ENCODE measurements at regions not wholly inside any gene's neighbourhood (a gene's known extent, or its start where the extent isn't known, plus 50 kb on each side); places are given as distances from the start of the nearest gene placed in this dataset.

GRCh38 chr5:12488161-12488560, 583.9 kb upstream of the CTNND2 start:
- Histone ChIP-seq H2AFZ (ENCODE audit: low read length) (no peak overlapping the region), H3K79me2 (ENCODE audit: control insufficient read depth, insufficient read depth, low read length) (no peaks in the 10 kb centered on the region)

GRCh38 chr5:12480487-12480886, 576.2 kb upstream of the CTNND2 start:
- Histone ChIP-seq H3K79me2 (ENCODE audit: control insufficient read depth, insufficient read depth, low read length) (no peaks in the 10 kb centered on the region), H3K9me3 (ENCODE audit: control insufficient read depth, insufficient read depth, low read depth, low read length) (no peaks in the 10 kb centered on the region)

More at GRCh38 chr5:12488161-12488560, 583.9 kb upstream of the CTNND2 start:
- Histone ChIP-seq H3K9me3 (ENCODE audit: control insufficient read depth, insufficient read depth, low read depth, low read length) (no peaks in the 10 kb centered on the region), H3K27me3 (ENCODE audit: control insufficient read depth, insufficient read depth, low read length) (no peaks in the 10 kb centered on the region), H3K9ac (ENCODE audit: insufficient read depth, low read length) (no peak overlapping the region), H3K4me1 (ENCODE audit: control insufficient read depth, extremely low read depth, insufficient read depth, low read length) (no peaks in the 10 kb centered on the region), H3K36me3 (ENCODE audit: control insufficient read depth, insufficient read depth, low read length) (no peaks in the 10 kb centered on the region), H4K20me1 (ENCODE audit: control insufficient read depth, extremely low read depth, insufficient read depth, low read length) (no peaks in the 10 kb centered on the region), H3K4me3 (replicated peaks in 1 of 4; ENCODE audit: control extremely low read depth in 1 of 4, insufficient read depth in 1 of 4, low read depth in 3 of 4, low read length in 4 of 4) (no peak overlapping the region), H3K4me2 (ENCODE audit: extremely low read depth, insufficient read depth, low read length) (no peak overlapping the region), H3K27ac (ENCODE audit: insufficient read depth, low read length) (no peak overlapping the region)
- TF ChIP-seq CTCF (conservative IDR thresholded peaks at IDR 0.05 in 1 of 2, IDR thresholded peaks at IDR 0.05 in 1 of 2; ENCODE audit: low read depth in 1 of 2, low read length in 2 of 2) (no peak), EZH2 (IDR thresholded peaks at IDR 0.05; ENCODE audit: low read length, missing control alignments) (no peak)
- DNase-seq (ENCODE audit: low read depth in 2 of 2), result no peak

GRCh38 chr5:12477554-12477953, 573.3 kb upstream of the CTNND2 start:
- no peak overlapping the region for H3K9ac ChIP-seq (ENCODE audit: insufficient read depth, low read length)
- no peaks in the 10 kb centered on the region for H3K9me3 ChIP-seq (ENCODE audit: control insufficient read depth, insufficient read depth, low read depth, low read length)
- H3K4me3 ChIP-seq (replicated peaks in 1 of 4; ENCODE audit: control extremely low read depth in 1 of 4, insufficient read depth in 1 of 4, low read depth in 3 of 4, low read length in 4 of 4), result no peak overlapping the region
- no peaks in the 10 kb centered on the region for H3K4me1 ChIP-seq (ENCODE audit: control insufficient read depth, extremely low read depth, insufficient read depth, low read length)
- no peak overlapping the region for H2AFZ ChIP-seq (ENCODE audit: low read length)
- TF ChIP-seq EZH2 (IDR thresholded peaks at IDR 0.05; ENCODE audit: low read length, missing control alignments) (no peak), CTCF (conservative IDR thresholded peaks at IDR 0.05 in 1 of 2, IDR thresholded peaks at IDR 0.05 in 1 of 2; ENCODE audit: low read depth in 1 of 2, low read length in 2 of 2) (no peak)
- H3K79me2 ChIP-seq (ENCODE audit: control insufficient read depth, insufficient read depth, low read length), result no peaks in the 10 kb centered on the region
- H3K27me3 ChIP-seq (ENCODE audit: control insufficient read depth, insufficient read depth, low read length), result no peaks in the 10 kb centered on the region
- H3K4me2 ChIP-seq (ENCODE audit: extremely low read depth, insufficient read depth, low read length), result no peak overlapping the region
- H3K27ac ChIP-seq (ENCODE audit: insufficient read depth, low read length), result no peak overlapping the region
- no peaks in the 10 kb centered on the region for H3K36me3 ChIP-seq (ENCODE audit: control insufficient read depth, insufficient read depth, low read length)
- H4K20me1 ChIP-seq (ENCODE audit: control insufficient read depth, extremely low read depth, insufficient read depth, low read length), result no peaks in the 10 kb centered on the region
- DNase-seq (ENCODE audit: low read depth in 2 of 2), result no peak

More at GRCh38 chr5:12480487-12480886, 576.2 kb upstream of the CTNND2 start:
- Histone ChIP-seq H3K9ac (ENCODE audit: insufficient read depth, low read length) (no peak overlapping the region), H3K27me3 (ENCODE audit: control insufficient read depth, insufficient read depth, low read length) (no peaks in the 10 kb centered on the region), H3K4me3 (replicated peaks in 1 of 4; ENCODE audit: control extremely low read depth in 1 of 4, insufficient read depth in 1 of 4, low read depth in 3 of 4, low read length in 4 of 4) (no peak overlapping the region), H2AFZ (ENCODE audit: low read length) (no peak overlapping the region), H4K20me1 (ENCODE audit: control insufficient read depth, extremely low read depth, insufficient read depth, low read length) (no peaks in the 10 kb centered on the region), H3K27ac (ENCODE audit: insufficient read depth, low read length) (no peak overlapping the region), H3K4me2 (ENCODE audit: extremely low read depth, insufficient read depth, low read length) (no peak overlapping the region), H3K4me1 (ENCODE audit: control insufficient read depth, extremely low read depth, insufficient read depth, low read length) (no peaks in the 10 kb centered on the region), H3K36me3 (ENCODE audit: control insufficient read depth, insufficient read depth, low read length) (no peaks in the 10 kb centered on the region)
- no peak for TF ChIP-seq EZH2 (IDR thresholded peaks at IDR 0.05; ENCODE audit: low read length, missing control alignments)
- TF ChIP-seq CTCF (conservative IDR thresholded peaks at IDR 0.05 in 1 of 2, IDR thresholded peaks at IDR 0.05 in 1 of 2; ENCODE audit: low read depth in 1 of 2, low read length in 2 of 2), result no peak
- no peak for DNase-seq (ENCODE audit: low read depth in 2 of 2)

Measured in fibroblast of lung (primary cell).